ENCODE measurements at regions not wholly inside any gene's neighbourhood (a gene's known extent, or its start where the extent isn't known, plus 50 kb on each side); places are given as distances from the start of the nearest gene placed in this dataset.

- 22% methylated on average over 1 of the region's 1 CpG for WGBS (ENCODE audit: low lambda C conversion rate)
- CTCF ChIA-PET: no interaction called here
- H3K4me1 ChIP-seq (ENCODE audit: control insufficient read depth in 1 of 2, insufficient read depth in 2 of 2, low read depth in 1 of 2, low read length in 1 of 2): no peaks in the 10 kb centered on the region
- H3K9me3 ChIP-seq: no peaks in the 10 kb centered on the region
- TF ChIP-seq JUND (IDR thresholded peaks at IDR 0.05) (no peak), CHD2 (IDR thresholded peaks at IDR 0.05; ENCODE audit: low read length, partially characterized antibody) (no peak), RCOR1 (IDR thresholded peaks at IDR 0.05; ENCODE audit: low read length) (no peak), GATA2 (CRISPR knock-in tag; IDR thresholded peaks at IDR 0.05) (no peak), POLR2AphosphoS5 (IDR thresholded peaks at IDR 0.05; ENCODE audit: low read depth, low read length) (no peak), REST (IDR thresholded peaks at IDR 0.05; ENCODE audit: low read depth, low read length) (no peak), TCF12 (IDR thresholded peaks at IDR 0.05) (no peak), TEAD4 (IDR thresholded peaks at IDR 0.05; ENCODE audit: borderline replicate concordance, insufficient read depth) (no peak), GABPA (IDR thresholded peaks at IDR 0.05; ENCODE audit: low read depth) (no peak), USF1 (IDR thresholded peaks at IDR 0.05; ENCODE audit: borderline replicate concordance, low read depth) (no peak), MEF2A (IDR thresholded peaks at IDR 0.05; ENCODE audit: borderline replicate concordance, low read depth) (no peak), IRF3 (IDR thresholded peaks at IDR 0.05; ENCODE audit: low read depth, low read length) (no peak)
- no peaks in the 10 kb centered on the region for H3F3A ChIP-seq (replicated peaks; ENCODE audit: insufficient read depth)
- H3K27me3 ChIP-seq (ENCODE audit: insufficient read depth): peaks cover 6% of the 10 kb centered on the region; the same call in 1 of the 2 replicates
- POLR2A ChIA-PET: no interaction called here
- no peaks in the 10 kb centered on the region for H3K9me2 ChIP-seq
- no peak overlapping the region for H3K4me3 ChIP-seq (ENCODE audit: low read depth in 2 of 2, low read length in 1 of 2)
- DNase-seq: no peak
- H3K9ac ChIP-seq: no peak overlapping the region
- H3K4me2 ChIP-seq: no peak overlapping the region
- H2AFZ ChIP-seq (ENCODE audit: low read depth): no peak overlapping the region
- no peaks in the 10 kb centered on the region for H4K20me1 ChIP-seq (ENCODE audit: insufficient read depth)
- no peaks in the 10 kb centered on the region for H3K36me3 ChIP-seq (replicated peaks in 1 of 2; ENCODE audit: control insufficient read depth in 1 of 2, insufficient read depth in 2 of 2, low read length in 1 of 2)
- no peak overlapping the region for H3K27ac ChIP-seq (ENCODE audit: low read depth in 2 of 2, low read length in 1 of 2)
- H3K79me2 ChIP-seq (ENCODE audit: insufficient read depth): no peaks in the 10 kb centered on the region
These were observed 52.7 kb upstream of the PLA2G4A start for GRCh38 chr1:186775881-186776560.

- no peaks in the 10 kb centered on the region for H3K79me2 ChIP-seq (ENCODE audit: insufficient read depth)
- H3K4me2 ChIP-seq: no peak overlapping the region
- no peaks in the 10 kb centered on the region for H3K9me2 ChIP-seq
- 20% methylated on average over 2 of the region's 2 CpGs for WGBS (ENCODE audit: low lambda C conversion rate)
- H3K27me3 ChIP-seq (ENCODE audit: insufficient read depth): peaks cover 6% of the 10 kb centered on the region; the same call in 1 of the 2 replicates
- H3K9ac ChIP-seq: no peak overlapping the region
- no peak overlapping the region for H3K4me3 ChIP-seq (ENCODE audit: low read depth in 2 of 2, low read length in 1 of 2)
- H3K27ac ChIP-seq (ENCODE audit: low read depth in 2 of 2, low read length in 1 of 2): no peak overlapping the region
- TF ChIP-seq EP300 (IDR thresholded peaks at IDR 0.05; ENCODE audit: borderline replicate concordance in 1 of 2, low read depth in 1 of 2, low read length in 1 of 2) (no peak), GATA2 (CRISPR knock-in tag; IDR thresholded peaks at IDR 0.05) (no peak), FOSL2 (IDR thresholded peaks at IDR 0.05; ENCODE audit: borderline replicate concordance, low read depth) (no peak), FOXM1 (IDR thresholded peaks at IDR 0.05; ENCODE audit: low read depth) (no peak), GABPA (IDR thresholded peaks at IDR 0.05; ENCODE audit: low read depth) (no peak), MEF2A (IDR thresholded peaks at IDR 0.05; ENCODE audit: borderline replicate concordance, low read depth) (no peak), NFIC (IDR thresholded peaks at IDR 0.05; ENCODE audit: borderline replicate concordance) (no peak), YY1 (IDR thresholded peaks at IDR 0.05; ENCODE audit: low read depth) (no peak)
- no peaks in the 10 kb centered on the region for H4K20me1 ChIP-seq (ENCODE audit: insufficient read depth)
- DNase-seq: no peak
- no peaks in the 10 kb centered on the region for H3K9me3 ChIP-seq
- H3K4me1 ChIP-seq (ENCODE audit: control insufficient read depth in 1 of 2, insufficient read depth in 2 of 2, low read depth in 1 of 2, low read length in 1 of 2): no peaks in the 10 kb centered on the region
- ChIA-PET CTCF (no interaction called here), POLR2A (no interaction called here)
- H2AFZ ChIP-seq (ENCODE audit: low read depth): no peak overlapping the region
- no peaks in the 10 kb centered on the region for H3F3A ChIP-seq (replicated peaks; ENCODE audit: insufficient read depth)
- no peaks in the 10 kb centered on the region for H3K36me3 ChIP-seq (replicated peaks in 1 of 2; ENCODE audit: control insufficient read depth in 1 of 2, insufficient read depth in 2 of 2, low read length in 1 of 2)
These were observed 53.7 kb upstream of the PLA2G4A start for GRCh38 chr1:186775036-186775435.

All from SK-N-SH (cell line).